ENCODE measurements at regions not wholly inside any gene's neighbourhood (a gene's known extent, or its start where the extent isn't known, plus 50 kb on each side); places are given as distances from the start of the nearest gene placed in this dataset.

GRCh38 chr5:2338686-2339085, 412.8 kb downstream of the IRX2 start:
- POLR2A ChIA-PET = no interaction called here
- DNase-seq (no peak), ATAC-seq (no peak)
- CTCF ChIA-PET = no interaction called here
- H3K36me3 Mint-ChIP-seq (ENCODE audit: low read depth) = no peaks in the 10 kb centered on the region
- no peak overlapping the region for H3K27ac Mint-ChIP-seq
- H3K4me3 Mint-ChIP-seq = no peak overlapping the region
- no peaks in the 10 kb centered on the region for H3K4me1 Mint-ChIP-seq (ENCODE audit: low read depth)
- H3K27me3 Mint-ChIP-seq (ENCODE audit: low read depth) = no peaks in the 10 kb centered on the region
- H3K9me3 Mint-ChIP-seq (ENCODE audit: insufficient read depth) = no peaks in the 10 kb centered on the region

- DNase-seq (no peak), ATAC-seq (no peak)
- CTCF ChIA-PET = no interaction called here
- Mint-ChIP-seq H3K4me1 (ENCODE audit: low read depth) (no peaks in the 10 kb centered on the region), H3K27ac (no peak overlapping the region), H3K9me3 (ENCODE audit: insufficient read depth) (peaks cover 5% of the 10 kb centered on the region), H3K4me3 (no peak overlapping the region), H3K27me3 (ENCODE audit: low read depth) (no peaks in the 10 kb centered on the region), H3K36me3 (ENCODE audit: low read depth) (no peaks in the 10 kb centered on the region)
- POLR2A ChIA-PET = no interaction called here
Measured at GRCh38 chr5:2335733-2336515, 415.6 kb downstream of the IRX2 start.

DNA sequence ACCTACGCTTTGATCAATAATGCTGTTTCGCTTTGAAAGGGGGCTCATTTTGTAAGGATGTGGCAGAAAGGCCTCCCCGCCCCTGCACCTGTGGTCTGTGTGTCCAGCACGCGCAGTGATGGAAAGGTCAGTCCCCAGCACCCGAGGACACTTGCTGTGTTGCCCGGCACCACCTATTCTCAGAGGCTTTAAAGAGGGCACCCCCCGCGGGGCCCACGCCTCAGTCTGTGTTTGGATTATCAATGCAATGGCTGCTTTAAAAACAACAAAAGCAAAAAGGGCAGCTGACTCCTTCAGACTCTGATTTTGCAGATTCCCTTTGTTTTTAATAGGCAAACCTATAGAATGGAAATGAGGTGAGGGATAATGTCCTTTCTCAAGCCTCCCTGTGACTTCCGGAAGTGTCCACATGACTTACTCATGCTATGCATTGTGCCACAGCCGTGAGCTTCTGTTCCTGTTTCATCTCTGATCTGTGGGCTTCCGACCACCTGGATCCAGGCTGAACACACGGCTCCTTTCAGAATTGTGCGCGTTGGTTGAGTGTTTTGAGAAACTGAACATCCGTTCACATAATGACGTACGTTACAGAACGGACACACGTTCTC, 416.2 kb downstream of the IRX2 start:
- Mint-ChIP-seq H3K9me3 (ENCODE audit: insufficient read depth) (peaks cover 5% of the 10 kb centered on the region), H3K27me3 (ENCODE audit: low read depth) (no peaks in the 10 kb centered on the region), H3K36me3 (ENCODE audit: low read depth) (no peaks in the 10 kb centered on the region), H3K4me1 (ENCODE audit: low read depth) (no peaks in the 10 kb centered on the region), H3K27ac (no peak overlapping the region), H3K4me3 (no peak overlapping the region)
- CTCF ChIA-PET = no interaction called here
- POLR2A ChIA-PET = interaction anchor here (0.6 kb wide), 1 partner anchor 1131 kb away, joined by 3 read pairs; no protein-coding TSS in a partner anchor
- no peak for DNase-seq
- no peak for ATAC-seq

GRCh38 chr5:2334719-2335118, 416.8 kb downstream of the IRX2 start:
- no peak overlapping the region for H3K4me3 Mint-ChIP-seq
- CTCF ChIA-PET = no interaction called here

GRCh38 chr5:2333291-2333690, 418.2 kb downstream of the IRX2 start:
- no peak for DNase-seq
- H3K4me3 Mint-ChIP-seq = no peak overlapping the region
- H3K9me3 Mint-ChIP-seq (ENCODE audit: insufficient read depth) = peaks cover 5% of the 10 kb centered on the region
- no peak for ATAC-seq
- POLR2A ChIA-PET = no interaction called here
- no peaks in the 10 kb centered on the region for H3K4me1 Mint-ChIP-seq (ENCODE audit: low read depth)
- no peaks in the 10 kb centered on the region for H3K36me3 Mint-ChIP-seq (ENCODE audit: low read depth)
- no peak overlapping the region for H3K27ac Mint-ChIP-seq
- CTCF ChIA-PET = no interaction called here
- H3K27me3 Mint-ChIP-seq (ENCODE audit: low read depth) = no peaks in the 10 kb centered on the region

More at GRCh38 chr5:2334719-2335118, 416.8 kb downstream of the IRX2 start:
- peaks cover 5% of the 10 kb centered on the region for H3K9me3 Mint-ChIP-seq (ENCODE audit: insufficient read depth)
- DNase-seq (no peak), ATAC-seq (no peak)
- H3K27me3 Mint-ChIP-seq (ENCODE audit: low read depth) = no peaks in the 10 kb centered on the region
- no peak overlapping the region for H3K27ac Mint-ChIP-seq
- no peaks in the 10 kb centered on the region for H3K4me1 Mint-ChIP-seq (ENCODE audit: low read depth)
- no peaks in the 10 kb centered on the region for H3K36me3 Mint-ChIP-seq (ENCODE audit: low read depth)
- POLR2A ChIA-PET = interaction anchor here (0.6 kb wide), 1 partner anchor 1131 kb away, joined by 3 read pairs; no protein-coding TSS in a partner anchor

DNA sequence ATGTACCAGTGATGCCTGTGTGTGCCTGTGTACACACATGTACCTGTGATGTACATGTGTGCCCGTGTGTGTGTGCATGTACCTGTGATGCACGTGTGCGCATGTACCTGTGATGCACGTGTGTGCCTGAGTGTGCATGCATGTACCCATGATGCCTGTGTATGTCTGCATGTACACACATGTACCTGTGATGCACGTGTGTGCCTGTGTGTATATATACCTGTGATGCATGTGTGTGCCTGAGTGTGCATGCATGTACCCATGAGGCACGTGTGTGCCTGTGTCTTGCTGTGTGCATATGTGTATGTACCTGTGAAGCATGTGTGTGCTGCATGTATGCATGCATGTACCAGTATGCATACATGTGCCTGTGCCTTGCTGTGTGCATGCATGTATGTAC, 419.0 kb downstream of the IRX2 start:
- POLR2A ChIA-PET = no interaction called here
- DNase-seq = no peak
- Mint-ChIP-seq H3K9me3 (ENCODE audit: insufficient read depth) (peaks cover 5% of the 10 kb centered on the region), H3K27me3 (ENCODE audit: low read depth) (no peaks in the 10 kb centered on the region), H3K27ac (no peak overlapping the region), H3K4me3 (no peak overlapping the region), H3K36me3 (ENCODE audit: low read depth) (no peaks in the 10 kb centered on the region), H3K4me1 (ENCODE audit: low read depth) (no peaks in the 10 kb centered on the region)
- no peak for ATAC-seq
- CTCF ChIA-PET = no interaction called here

DNA sequence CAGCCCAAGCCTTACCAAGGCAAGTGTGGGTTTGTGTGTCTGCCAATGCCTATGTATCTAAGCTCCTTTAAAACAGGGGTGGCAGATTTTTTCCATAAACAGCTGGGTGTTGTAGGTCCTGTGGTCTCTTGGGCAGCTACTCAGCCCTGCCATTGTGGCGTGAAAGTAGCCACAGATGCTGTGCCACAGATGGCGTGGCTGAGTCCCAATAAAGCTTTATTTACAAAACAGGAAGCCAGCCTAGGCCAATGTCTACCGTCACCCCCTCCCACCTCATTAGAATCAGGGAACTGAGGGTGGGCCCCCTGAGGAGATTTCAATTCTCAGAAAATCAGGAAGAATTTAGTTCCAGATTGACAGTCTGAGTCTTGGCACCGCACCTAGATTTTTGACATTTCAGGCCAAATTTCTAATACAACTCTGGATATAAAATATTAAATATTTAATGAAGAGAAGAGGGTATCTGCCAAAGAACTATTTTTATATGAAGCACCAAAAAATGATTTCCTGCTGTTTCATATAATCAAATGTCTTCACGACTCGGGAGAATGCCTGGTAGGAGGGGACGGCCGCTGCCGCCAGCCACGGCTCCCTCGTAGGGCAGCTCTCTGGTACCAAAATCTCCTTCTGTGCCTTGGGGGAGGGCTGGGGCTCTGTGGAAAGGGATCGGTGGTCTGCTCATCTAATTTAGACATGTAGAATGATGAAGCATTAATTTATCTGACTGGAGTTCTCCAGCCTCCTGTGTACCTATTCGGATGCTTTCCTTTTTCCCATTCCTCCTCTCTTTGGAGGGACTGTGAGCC, 420.9 kb downstream of the IRX2 start:
- H3K27me3 Mint-ChIP-seq (ENCODE audit: low read depth) = no peaks in the 10 kb centered on the region
- H3K27ac Mint-ChIP-seq = no peak overlapping the region
- H3K36me3 Mint-ChIP-seq (ENCODE audit: low read depth) = no peaks in the 10 kb centered on the region
- H3K4me1 Mint-ChIP-seq (ENCODE audit: low read depth) = no peaks in the 10 kb centered on the region
- ATAC-seq (no peak), DNase-seq (no peak)
- ChIA-PET CTCF (no interaction called here), POLR2A (no interaction called here)
- no peak overlapping the region for H3K4me3 Mint-ChIP-seq
- H3K9me3 Mint-ChIP-seq (ENCODE audit: insufficient read depth) = peaks cover 5% of the 10 kb centered on the region

DNA sequence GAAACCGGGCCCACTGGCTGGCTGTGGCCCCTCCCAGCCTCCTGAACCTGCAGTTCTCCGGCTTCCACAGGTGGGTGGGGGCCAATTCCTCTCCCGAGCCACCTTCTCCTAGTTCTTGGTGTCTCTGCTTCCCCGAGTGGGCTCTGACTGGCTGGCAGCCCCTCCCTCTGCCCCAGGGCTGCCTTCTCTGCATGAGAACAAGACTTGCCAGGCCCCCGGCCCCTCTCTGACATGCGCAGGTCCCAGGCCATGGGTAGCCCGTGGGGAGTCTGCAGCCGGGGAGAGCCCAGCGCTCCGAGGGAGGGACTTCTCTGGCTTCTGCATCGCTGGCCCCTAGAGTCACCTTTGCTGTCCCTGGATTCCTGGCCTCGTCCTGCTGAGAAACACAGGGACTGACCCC, 421.7 kb downstream of the IRX2 start:
- H3K36me3 Mint-ChIP-seq (ENCODE audit: low read depth) = no peaks in the 10 kb centered on the region
- DNase-seq = no peak
- no peak overlapping the region for H3K4me3 Mint-ChIP-seq
- H3K27me3 Mint-ChIP-seq (ENCODE audit: low read depth) = no peaks in the 10 kb centered on the region
- H3K9me3 Mint-ChIP-seq (ENCODE audit: insufficient read depth) = peaks cover 5% of the 10 kb centered on the region
- no peaks in the 10 kb centered on the region for H3K4me1 Mint-ChIP-seq (ENCODE audit: low read depth)
- ChIA-PET POLR2A (no interaction called here), CTCF (no interaction called here)
- no peak overlapping the region for H3K27ac Mint-ChIP-seq
- no peak for ATAC-seq

- H3K4me3 Mint-ChIP-seq = no peak overlapping the region
- H3K36me3 Mint-ChIP-seq (ENCODE audit: low read depth) = no peaks in the 10 kb centered on the region
- H3K27ac Mint-ChIP-seq = no peak overlapping the region
- H3K9me3 Mint-ChIP-seq (ENCODE audit: insufficient read depth) = peaks cover under 1% of the 10 kb centered on the region
- no peaks in the 10 kb centered on the region for H3K4me1 Mint-ChIP-seq (ENCODE audit: low read depth)
- CTCF ChIA-PET = no interaction called here
- DNase-seq (no peak), ATAC-seq (no peak)
- POLR2A ChIA-PET = no interaction called here
- no peaks in the 10 kb centered on the region for H3K27me3 Mint-ChIP-seq (ENCODE audit: low read depth)
Measured at GRCh38 chr5:2326601-2327000, 424.9 kb downstream of the IRX2 start.

- ATAC-seq = no peak
Measured at GRCh38 chr5:2324788-2325187, 426.7 kb downstream of the IRX2 start.

DNA sequence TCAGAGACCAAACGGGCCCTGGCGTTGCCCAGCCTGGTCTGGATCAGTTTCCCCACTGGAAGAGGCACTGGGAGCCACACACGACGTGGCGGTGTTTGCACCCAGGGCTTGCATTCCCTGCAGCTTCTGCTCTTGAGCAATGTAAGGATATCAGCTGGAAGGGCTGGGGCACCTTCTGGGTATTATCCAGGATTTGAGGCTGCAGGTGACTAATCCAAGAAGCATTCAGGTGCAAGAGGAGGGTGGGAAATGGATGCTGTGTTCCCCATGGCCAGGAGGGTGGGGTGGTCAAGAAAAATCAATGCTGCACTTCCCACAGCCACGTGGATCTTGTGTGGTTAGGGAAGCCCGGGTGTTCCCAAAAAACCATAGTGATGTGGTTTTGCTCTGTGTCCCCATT, 430.9 kb downstream of the IRX2 start:
- Mint-ChIP-seq H3K36me3 (ENCODE audit: low read depth) (no peaks in the 10 kb centered on the region), H3K27me3 (ENCODE audit: low read depth) (no peaks in the 10 kb centered on the region), H3K27ac (no peak overlapping the region), H3K4me1 (ENCODE audit: low read depth) (no peaks in the 10 kb centered on the region), H3K4me3 (no peak overlapping the region), H3K9me3 (ENCODE audit: insufficient read depth) (no peaks in the 10 kb centered on the region)
- ChIA-PET POLR2A (no interaction called here), CTCF (no interaction called here)
- DNase-seq (no peak), ATAC-seq (no peak)

More at GRCh38 chr5:2324788-2325187, 426.7 kb downstream of the IRX2 start:
- CTCF ChIA-PET = no interaction called here
- DNase-seq = no peak
- Mint-ChIP-seq H3K4me3 (no peak overlapping the region), H3K9me3 (ENCODE audit: insufficient read depth) (no peaks in the 10 kb centered on the region), H3K27me3 (ENCODE audit: low read depth) (no peaks in the 10 kb centered on the region), H3K36me3 (ENCODE audit: low read depth) (no peaks in the 10 kb centered on the region), H3K27ac (no peak overlapping the region), H3K4me1 (ENCODE audit: low read depth) (no peaks in the 10 kb centered on the region)
- POLR2A ChIA-PET = no interaction called here

- Mint-ChIP-seq H3K4me3 (no peak overlapping the region), H3K9me3 (ENCODE audit: insufficient read depth) (no peaks in the 10 kb centered on the region)
- no peak for ATAC-seq
Measured at GRCh38 chr5:2317540-2317939, 433.9 kb downstream of the IRX2 start.

More at GRCh38 chr5:2317540-2317939, 433.9 kb downstream of the IRX2 start:
- CTCF ChIA-PET = no interaction called here
- H3K27ac Mint-ChIP-seq = no peak overlapping the region
- no peak for DNase-seq
- no peaks in the 10 kb centered on the region for H3K36me3 Mint-ChIP-seq (ENCODE audit: low read depth)
- H3K27me3 Mint-ChIP-seq (ENCODE audit: low read depth) = no peaks in the 10 kb centered on the region
- H3K4me1 Mint-ChIP-seq (ENCODE audit: low read depth) = no peaks in the 10 kb centered on the region
- POLR2A ChIA-PET = no interaction called here
